Ishikawa (cell line): ENCODE measurements at regions not wholly inside any gene's neighbourhood (a gene's known extent, or its start where the extent isn't known, plus 50 kb on each side); places are given as distances from the start of the nearest gene placed in this dataset.

ENCODE experiments used
- CEBPB ChIP-seq: IDR thresholded peaks from 2 replicates; pipeline ENCODE4 v1.6.1; 2012
- CREB1 ChIP-seq: IDR thresholded peaks from 2 replicates; pipeline ENCODE4 v1.6.1; 2012; ENCODE audit warnings: low read depth
- EGR1 ChIP-seq: IDR thresholded peaks from 2 replicates; pipeline ENCODE4 v1.6.1; 2012
- EP300 ChIP-seq: IDR thresholded peaks from 2 replicates; pipeline ENCODE4 v1.6.1; 2012; ENCODE audit warnings: borderline replicate concordance
- FOXM1 ChIP-seq: IDR thresholded peaks from 2 replicates; pipeline ENCODE4 v1.6.1; 2012; ENCODE audit warnings: low read depth, borderline replicate concordance
- NFIC ChIP-seq: IDR thresholded peaks from 2 replicates; pipeline ENCODE4 v1.6.1; 2012
- RAD21 ChIP-seq: IDR thresholded peaks from 2 replicates; pipeline ENCODE4 v1.6.1; 2012; ENCODE audit warnings: low read depth
- REST ChIP-seq: IDR thresholded peaks from 2 replicates; pipeline ENCODE4 v1.6.1; 2012; ENCODE audit warnings: low read depth, mild to moderate bottlenecking
- TAF1 ChIP-seq: IDR thresholded peaks from 2 replicates; pipeline ENCODE4 v1.6.1; 2012; ENCODE audit warnings: low read depth, mild to moderate bottlenecking
- TCF12 ChIP-seq: IDR thresholded peaks from 2 replicates; pipeline ENCODE4 v1.6.1; 2012; ENCODE audit warnings: low read depth
- TEAD4 ChIP-seq: IDR thresholded peaks from 2 replicates; pipeline ENCODE4 v1.6.1; 2012
- YY1 ChIP-seq: IDR thresholded peaks from 2 replicates; pipeline ENCODE4 v1.6.1; 2012; ENCODE audit warnings: low read depth
- ZBTB7A ChIP-seq: IDR thresholded peaks from 2 replicates; pipeline ENCODE4 v1.6.1; 2012; ENCODE audit warnings: low read depth
- TF ChIP-seq, protein P1 (sequence below): IDR thresholded peaks from 2 replicates; pipeline ENCODE4 v1.6.1; 2012
- TF ChIP-seq, protein P2 (sequence below): IDR thresholded peaks from 2 replicates; pipeline ENCODE4 v1.6.1; 2012

DNA sequence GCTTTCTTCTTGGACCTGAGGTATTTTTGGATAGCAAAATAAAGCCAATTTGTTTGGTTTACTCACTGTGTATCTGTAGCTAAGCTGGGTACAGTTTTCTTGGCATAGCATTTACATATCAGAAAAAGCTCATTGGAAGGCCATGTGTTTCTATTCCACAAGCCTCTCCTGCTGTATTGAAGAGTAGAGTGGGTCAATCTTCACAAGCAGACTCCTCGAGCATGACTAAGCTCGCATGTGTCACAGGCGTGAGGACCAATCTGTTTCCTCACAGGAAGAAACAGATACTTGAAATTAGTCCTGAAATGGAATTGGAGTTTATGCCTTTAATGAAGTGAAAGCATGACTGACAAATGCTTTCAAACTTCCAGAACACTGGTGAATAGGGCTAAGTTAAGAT is 1279.0 kb upstream of the MAP3K7 start:
- TF ChIP-seq REST: no peak
- TF ChIP-seq TAF1: no peak
- TF ChIP-seq, protein P1, sequence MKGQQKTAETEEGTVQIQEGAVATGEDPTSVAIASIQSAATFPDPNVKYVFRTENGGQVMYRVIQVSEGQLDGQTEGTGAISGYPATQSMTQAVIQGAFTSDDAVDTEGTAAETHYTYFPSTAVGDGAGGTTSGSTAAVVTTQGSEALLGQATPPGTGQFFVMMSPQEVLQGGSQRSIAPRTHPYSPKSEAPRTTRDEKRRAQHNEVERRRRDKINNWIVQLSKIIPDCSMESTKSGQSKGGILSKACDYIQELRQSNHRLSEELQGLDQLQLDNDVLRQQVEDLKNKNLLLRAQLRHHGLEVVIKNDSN: no peak
- no peak for TF ChIP-seq EP300
- no peak for TF ChIP-seq TEAD4
- no peak for TF ChIP-seq NFIC
- TF ChIP-seq ZBTB7A: no peak
- no peak for TF ChIP-seq EGR1
- no peak for TF ChIP-seq YY1
- no peak for TF ChIP-seq FOXM1
- no peak for TF ChIP-seq RAD21
- no peak for TF ChIP-seq TCF12
- TF ChIP-seq CEBPB: no peak
- TF ChIP-seq CREB1: no peak
- TF ChIP-seq, protein P2, sequence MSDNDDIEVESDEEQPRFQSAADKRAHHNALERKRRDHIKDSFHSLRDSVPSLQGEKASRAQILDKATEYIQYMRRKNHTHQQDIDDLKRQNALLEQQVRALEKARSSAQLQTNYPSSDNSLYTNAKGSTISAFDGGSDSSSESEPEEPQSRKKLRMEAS: no peak

- TF ChIP-seq TCF12 (no peak), CEBPB (no peak), REST (no peak)
Measured at GRCh38 chr6:91864911-91865310, 1278.0 kb upstream of the MAP3K7 start.

DNA sequence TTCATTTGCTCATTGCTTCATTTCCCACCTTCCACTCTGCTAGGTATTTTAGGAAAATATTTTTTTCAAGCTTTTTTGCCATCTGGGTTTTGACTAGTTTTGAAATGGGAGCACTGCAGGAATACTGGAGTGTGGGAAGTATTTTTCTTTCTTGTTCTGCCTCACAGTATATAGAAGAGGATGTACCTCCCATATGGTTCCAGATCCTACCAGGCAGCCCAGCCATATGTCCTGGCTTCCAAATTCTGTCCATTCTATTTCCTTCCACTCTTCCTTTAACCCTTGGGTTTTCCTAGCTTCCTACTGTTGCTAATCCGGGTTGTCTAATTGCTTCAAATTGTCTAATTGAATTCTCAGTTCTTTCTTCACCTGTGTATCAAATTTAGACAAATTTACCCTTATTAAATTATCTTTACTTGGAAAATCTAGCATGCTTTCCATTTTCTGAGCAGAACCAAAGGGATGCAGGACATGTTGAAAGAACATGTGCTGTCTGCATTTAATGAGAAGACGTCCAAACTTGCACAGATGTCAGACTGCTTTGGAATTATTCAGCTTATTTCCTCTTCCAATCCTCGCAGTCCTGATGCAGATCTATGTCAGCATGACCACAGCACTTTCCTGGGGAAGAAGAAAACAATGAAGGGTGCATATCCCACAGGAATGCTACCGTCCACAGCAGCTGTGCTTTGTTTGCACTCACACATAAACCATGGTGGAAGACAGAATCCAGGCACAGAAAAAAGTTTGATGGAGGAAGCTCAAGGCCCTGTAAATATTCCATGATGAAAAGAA is 1273.9 kb upstream of the MAP3K7 start:
- TF ChIP-seq REST: no peak

GRCh38 chr6:91852252-91852651 is 1265.4 kb upstream of the MAP3K7 start:
- TF ChIP-seq CREB1 (no peak), FOXM1 (no peak), RAD21 (no peak)

DNA sequence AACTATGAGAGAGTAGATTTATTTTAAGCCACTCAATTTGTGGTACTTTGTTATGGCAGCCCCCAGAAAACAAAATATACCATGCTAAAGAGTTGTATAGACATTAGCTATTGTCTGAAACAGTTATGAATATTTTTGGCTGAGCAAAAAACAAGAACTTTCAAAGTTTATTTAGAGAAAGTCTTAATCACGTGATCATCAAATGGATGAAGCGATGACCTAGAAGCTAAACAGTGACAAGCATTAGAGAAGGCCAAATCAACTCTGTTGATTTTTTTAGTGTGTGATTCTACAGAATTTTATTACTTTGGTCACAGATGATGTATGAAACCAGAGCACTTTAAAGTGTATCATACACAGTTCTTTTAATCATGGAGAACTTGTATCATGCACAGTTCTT is 1247.9 kb upstream of the MAP3K7 start:
- TF ChIP-seq TEAD4 (no peak), TAF1 (no peak), FOXM1 (no peak), TCF12 (no peak), CEBPB (no peak), ZBTB7A (no peak), REST (no peak), EP300 (no peak), RAD21 (no peak), NFIC (no peak), YY1 (no peak), EGR1 (no peak), CREB1 (no peak)
- TF ChIP-seq, protein P2: no peak
- TF ChIP-seq, protein P1: no peak
